H1 (cell line): ENCODE measurements at regions not wholly inside any gene's neighbourhood (a gene's known extent, or its start where the extent isn't known, plus 50 kb on each side); places are given as distances from the start of the nearest gene placed in this dataset.

Source experiments
- CTCF ChIA-PET: fragments of 300-600 bp; sonication (Branson Sonifier 250); formaldehyde crosslinking; loops from one replicate; lab custom pipeline; 2021; ENCODE audit not compliant: partially characterized antibody; lab: Charles Lee
- POLR2A ChIA-PET: fragments of 300-600 bp; sonication (Branson Sonifier 250); formaldehyde crosslinking; loops from one replicate; lab custom pipeline; 2021; ENCODE audit warnings: inconsistent platforms; ENCODE audit not compliant: partially characterized antibody; lab: Charles Lee
- DNase-seq, 2 experiments: peaks; one replicate each; pipeline versions ENCODE4 v3.0.0 to v3.0.0-alpha.2; 2010 to 2022; ENCODE audit warnings: low spot score in 2 of 2, low read depth in 1 of 2, mixed read lengths in 1 of 2
- FAIRE-seq: peaks from 2 replicates; lab custom pipeline; 2011; peaks lifted over from hg19 to GRCh38; lab: Jason Lieb, UNC
- H2AFZ ChIP-seq: 2 replicates; pipeline ENCODE4 v1.8.1; 2012; ENCODE audit warnings: low read length, inconsistent platforms
- H2AK5ac ChIP-seq: 2 replicates; pipeline ENCODE4 v1.6.1; 2013; ENCODE audit warnings: low read depth, low read length
- H2BK120ac ChIP-seq: replicated peaks from 2 replicates; pipeline ENCODE3; 2013; ENCODE audit warnings: low read depth, low read length, inconsistent platforms
- H2BK12ac ChIP-seq: 2 replicates; pipeline ENCODE4 v1.6.1; 2013; ENCODE audit warnings: low read depth, low read length
- H2BK15ac ChIP-seq: 2 replicates; pipeline ENCODE4 v1.6.1; 2013; ENCODE audit warnings: low read length
- H2BK20ac ChIP-seq: 2 replicates; pipeline ENCODE4 v1.6.1; 2013; ENCODE audit warnings: low read length
- H2BK5ac ChIP-seq: 2 replicates; pipeline ENCODE4 v1.6.1; 2013; ENCODE audit warnings: low read depth, low read length
- H3K14ac ChIP-seq: 2 replicates; pipeline ENCODE4 v1.6.1; 2013; ENCODE audit warnings: inconsistent platforms; ENCODE audit not compliant: insufficient read length
- H3K18ac ChIP-seq: 2 replicates; pipeline ENCODE4 v1.6.1; 2013; ENCODE audit warnings: low read length; ENCODE audit errors: extremely low read depth
- H3K23ac ChIP-seq: 2 replicates; pipeline ENCODE4 v1.6.1; 2013; ENCODE audit warnings: inconsistent platforms; ENCODE audit not compliant: insufficient read length
- H3K23me2 ChIP-seq: 2 replicates; pipeline ENCODE4 v1.6.1; 2013; ENCODE audit warnings: low read depth, low read length
- H3K27ac ChIP-seq: 2 replicates; pipeline ENCODE4 v1.6.1; 2011; ENCODE audit warnings: low read depth, low read length, inconsistent platforms
- H3K27me3 ChIP-seq, 4 experiments: replicated peaks in 1 of 4; 1 replicate in 1 of 4; 2 replicates in 3 of 4; pipeline versions ENCODE4 v1.6.1 to v1.8.1; 2011 to 2013; ENCODE audit warnings: low read length in 3 of 4, mild to moderate bottlenecking in 3 of 4, inconsistent platforms in 2 of 4, mixed read lengths in 2 of 4, moderate library complexity in 1 of 4; ENCODE audit not compliant: control insufficient read depth in 3 of 4, insufficient read depth in 3 of 4; ENCODE audit errors: extremely low read depth in 1 of 4
- H3K36me3 ChIP-seq, 4 experiments: 2 replicates each; pipeline versions ENCODE4 v1.6.1 to v1.8.1; 2011 to 2013; ENCODE audit warnings: mild to moderate bottlenecking in 4 of 4, low read length in 3 of 4, moderate library complexity in 2 of 4, control low read depth in 1 of 4, inconsistent platforms in 1 of 4; ENCODE audit not compliant: insufficient read depth in 4 of 4, control insufficient read depth in 2 of 4
- H3K4ac ChIP-seq: replicated peaks from 2 replicates; pipeline ENCODE3; 2013; ENCODE audit warnings: low read length, low read depth, mixed read lengths, inconsistent platforms; ENCODE audit not compliant: insufficient read length
- H3K4me1 ChIP-seq, 4 experiments: replicated peaks in 1 of 4; 1 replicate in 1 of 4; 2 replicates in 3 of 4; pipeline versions ENCODE4 v1.6.1 to v1.8.1; 2011 to 2013; ENCODE audit warnings: low read length in 3 of 4, inconsistent platforms in 2 of 4, mixed read lengths in 1 of 4; ENCODE audit not compliant: insufficient read depth in 4 of 4, control insufficient read depth in 3 of 4
- H3K4me2 ChIP-seq, 2 experiments: 2 replicates each; pipeline versions ENCODE4 v1.6.1 to v1.8.1; 2011 to 2013; ENCODE audit warnings: low read depth in 2 of 2, low read length in 2 of 2, control low read depth in 1 of 2, inconsistent platforms in 1 of 2, mild to moderate bottlenecking in 1 of 2; ENCODE audit not compliant: insufficient read depth in 1 of 2
- H3K4me3 ChIP-seq, 4 experiments: fragments of 200-600, 300-600 bp in 1 of 4; sonication (generic), shearing (Covaris generic), sonication (Bioruptor Twin) in 1 of 4; 2 replicates each; pipeline versions ENCODE4 v1.5.1 to v1.8.1; 2011 to 2016; ENCODE audit warnings: low read length in 4 of 4, low read depth in 3 of 4, control low read depth in 2 of 4, inconsistent platforms in 2 of 4, mild to moderate bottlenecking in 2 of 4, mixed read lengths in 1 of 4, moderate library complexity in 1 of 4; ENCODE audit not compliant: insufficient read depth in 2 of 4; ENCODE audit errors: extremely low read depth in 1 of 4
- H3K56ac ChIP-seq: replicated peaks from 2 replicates; pipeline ENCODE3; 2013; ENCODE audit warnings: low read depth, mild to moderate bottlenecking, mixed read lengths, low read length, inconsistent platforms; ENCODE audit not compliant: insufficient read length
- H3K79me1 ChIP-seq: 2 replicates; pipeline ENCODE4 v1.6.1; 2013; ENCODE audit warnings: low read depth, low read length, control low read depth
- H3K79me2 ChIP-seq, 2 experiments: 2 replicates each; pipeline versions ENCODE4 v1.6.1 to v1.8.1; 2012 to 2013; ENCODE audit warnings: low read length in 2 of 2, mild to moderate bottlenecking in 2 of 2, inconsistent platforms in 1 of 2; ENCODE audit not compliant: insufficient read depth in 2 of 2, control insufficient read depth in 1 of 2
- H3K9ac ChIP-seq, 4 experiments: replicated peaks in 1 of 4; 1 replicate in 1 of 4; 2 replicates in 3 of 4; pipeline versions ENCODE4 v1.6.1 to v1.8.1; 2011 to 2013; ENCODE audit warnings: low read depth in 3 of 4, low read length in 3 of 4, control low read depth in 2 of 4, mild to moderate bottlenecking in 2 of 4, moderate library complexity in 2 of 4, inconsistent platforms in 1 of 4; ENCODE audit errors: extremely low read depth in 1 of 4
- H3K9me3 ChIP-seq, 2 experiments: 2 replicates each; pipeline versions ENCODE4 v1.6.1 to v1.8.1; 2012 to 2013; ENCODE audit warnings: mild to moderate bottlenecking in 2 of 2, moderate library complexity in 2 of 2, control low read depth in 1 of 2, inconsistent platforms in 1 of 2, low read depth in 1 of 2, low read length in 1 of 2, mixed read lengths in 1 of 2; ENCODE audit not compliant: insufficient read depth in 2 of 2
- H4K20me1 ChIP-seq, 2 experiments: replicated peaks in 1 of 2; 2 replicates each; pipeline versions ENCODE3 to v1.8.1; 2011 to 2013; ENCODE audit warnings: inconsistent platforms in 2 of 2, low read length in 2 of 2, mild to moderate bottlenecking in 1 of 2; ENCODE audit not compliant: insufficient read depth in 2 of 2, control insufficient read depth in 1 of 2
- H4K5ac ChIP-seq: 2 replicates; pipeline ENCODE4 v1.6.1; 2013; ENCODE audit warnings: low read length, low read depth, mixed read lengths, inconsistent platforms; ENCODE audit not compliant: insufficient read length
- H4K8ac ChIP-seq: 2 replicates; pipeline ENCODE4 v1.8.0; 2013; ENCODE audit warnings: mild to moderate bottlenecking, moderate library complexity, low read length, inconsistent platforms; ENCODE audit not compliant: insufficient read depth; ENCODE audit errors: extremely low read depth
- H4K91ac ChIP-seq: replicated peaks from 2 replicates; pipeline ENCODE3; 2013; ENCODE audit warnings: low read length, mixed read lengths, inconsistent platforms; ENCODE audit not compliant: insufficient read length
- ATF2 ChIP-seq: IDR thresholded peaks from 2 replicates; pipeline ENCODE4 v1.6.1; 2012; ENCODE audit warnings: low read length, inconsistent platforms
- CBX5 ChIP-seq: fragments of 300-800, 300-1000 bp; sonication (generic); IDR thresholded peaks from 2 replicates; pipeline ENCODE4 v1.7.1; 2016; ENCODE audit warnings: antibody characterized with exemption, low read length, low read depth
- MAX ChIP-seq: IDR thresholded peaks from 2 replicates; pipeline ENCODE4 v1.6.1; 2012; ENCODE audit warnings: inconsistent platforms
- NANOG ChIP-seq: IDR thresholded peaks from 2 replicates; pipeline ENCODE4 v1.6.1; 2011; ENCODE audit warnings: low read length, low read depth, mild to moderate bottlenecking, inconsistent platforms; ENCODE audit not compliant: insufficient read depth, poor library complexity, severe bottlenecking
- RNF2 ChIP-seq: fragments of 200-900, 300-1000 bp; sonication (generic); IDR thresholded peaks from 2 replicates; pipeline ENCODE4 v1.7.1; 2016; ENCODE audit warnings: borderline replicate concordance, low read depth, mild to moderate bottlenecking, antibody characterized with exemption, low read length; ENCODE audit not compliant: poor library complexity, severe bottlenecking; ENCODE audit errors: missing control alignments
- SIRT6 ChIP-seq: IDR thresholded peaks from one replicate; pipeline ENCODE4 v1.7.1; 2012; ENCODE audit warnings: low read length, inconsistent platforms
- whole genome bisulfite sequencing, 2 experiments: shearing (Covaris generic) in 1 of 2; methylation state at CpG; one replicate each; pipeline versions ENCODE4 v1.1.6 to v1.1.7; 2013 to 2015; ENCODE audit warnings: low lambda C conversion rate in 2 of 2, mixed read lengths in 2 of 2, inconsistent platforms in 1 of 2, low coverage in 1 of 2, missing lambda C conversion rate in 1 of 2; ENCODE audit not compliant: insufficient replicate concordance in 2 of 2, insufficient coverage in 1 of 2, insufficient read length in 1 of 2; ENCODE audit errors: extremely low coverage in 1 of 2, missing lambda C conversion rate in 1 of 2; 5-methylcytosine and 5-hydroxymethylcytosine counted together

GRCh38 chr4:181216501-181216900 is 1026.7 kb upstream of the TENM3 start:
- no peak overlapping the region for H3K4me3 ChIP-seq
- H3K9ac ChIP-seq, result no peak overlapping the region
- H3K4me1 ChIP-seq, result peaks cover 0 to 3% (median 0%) of the 10 kb centered on the region in 4 experiments; a peak in 2 of 7 replicates
- no peak overlapping the region for H3K56ac ChIP-seq
- 83% methylated on average over 2 of the region's 2 CpGs; no CpG with 5 or more reads in 1 of the 2 experiments for WGBS, 2 experiments
- no peaks in the 10 kb centered on the region for H3K9me3 ChIP-seq
- no peak overlapping the region for H3K27ac ChIP-seq
- H2AK5ac ChIP-seq, result no peak overlapping the region
- no peak overlapping the region for H3K4ac ChIP-seq
- no peak overlapping the region for H2BK12ac ChIP-seq
- no peaks in the 10 kb centered on the region for H3K36me3 ChIP-seq
- H2BK5ac ChIP-seq, result no peak overlapping the region
- ChIA-PET CTCF (no interaction called here), POLR2A (no interaction called here)
- H4K91ac ChIP-seq, result no peak overlapping the region
- no peak overlapping the region for H2BK20ac ChIP-seq
- H2AFZ ChIP-seq, result no peak overlapping the region
- FAIRE-seq (no peak), DNase-seq (no peak)
- no peak overlapping the region for H3K14ac ChIP-seq
- no peak overlapping the region for H2BK15ac ChIP-seq
- H3K18ac ChIP-seq, result no peak overlapping the region
- no peaks in the 10 kb centered on the region for H4K20me1 ChIP-seq
- no peak overlapping the region for H4K8ac ChIP-seq
- no peaks in the 10 kb centered on the region for H3K27me3 ChIP-seq
- H3K79me2 ChIP-seq, result no peaks in the 10 kb centered on the region
- H4K5ac ChIP-seq, result no peak overlapping the region
- TF ChIP-seq CBX5 (no peak), SIRT6 (no peak), NANOG (no peak), MAX (no peak), ATF2 (no peak), RNF2 (no peak)
- no peak overlapping the region for H3K23ac ChIP-seq
- H3K23me2 ChIP-seq, result no peaks in the 10 kb centered on the region; the same call in 1 of the 2 replicates
- no peaks in the 10 kb centered on the region for H3K79me1 ChIP-seq
- H3K4me2 ChIP-seq, result no peak overlapping the region
- no peak overlapping the region for H2BK120ac ChIP-seq
